HEK293 (cell line): ENCODE measurements at regions not wholly inside any gene's neighbourhood (a gene's known extent, or its start where the extent isn't known, plus 50 kb on each side); places are given as distances from the start of the nearest gene placed in this dataset.

Source experiments
- CTCF ChIA-PET: fragments of 350-600 bp; formaldehyde crosslinking; extraction: SDS; loops from one replicate; lab custom pipeline; 2021; ENCODE audit warnings: antibody characterized with exemption; lab: Yijun Ruan, JAX
- POLR2A ChIA-PET: fragments of 300-600 bp; formaldehyde crosslinking; extraction: SDS; loops from one replicate; lab custom pipeline; 2020; ENCODE audit warnings: antibody characterized with exemption, inconsistent platforms; lab: Yijun Ruan, JAX
- H3K27ac ChIP-seq: fragments of 200-500 bp; sonication (Bioruptor generic); 2 replicates; pipeline ENCODE4 v1.5.1; 2014; ENCODE audit warnings: low read depth, low read length, control low read depth, inconsistent platforms; ENCODE audit errors: extremely low read depth
- H3K36me3 ChIP-seq, 2 experiments: fragments of 200-500 bp in 1 of 2; sonication (Bioruptor generic) in 1 of 2; 1 replicate in 1 of 2; 2 replicates in 1 of 2; pipeline ENCODE4 v1.5.1; 2014 to 2017; ENCODE audit warnings: inconsistent platforms in 2 of 2, low read length in 2 of 2; ENCODE audit not compliant: control insufficient read depth in 2 of 2, insufficient read depth in 1 of 2
- H3K4me1 ChIP-seq: fragments of 200-500 bp; sonication (Bioruptor generic); 2 replicates; pipeline ENCODE4 v1.5.1; 2014; ENCODE audit warnings: mild to moderate bottlenecking, low read length, inconsistent platforms; ENCODE audit not compliant: control insufficient read depth, insufficient read depth
- H3K4me3 ChIP-seq: 2 replicates; pipeline ENCODE4 v1.5.1; 2011; ENCODE audit warnings: low read depth, mild to moderate bottlenecking, control low read depth, low read length, moderate library complexity
- H3K9me3 ChIP-seq: fragments of 200-500 bp; sonication (Bioruptor generic); 2 replicates; pipeline ENCODE4 v1.5.1; 2014; ENCODE audit warnings: low read depth, low read length, inconsistent platforms; ENCODE audit not compliant: control insufficient read depth, insufficient read depth
- ATF2 ChIP-seq: fragments of 450-650 bp; formaldehyde crosslinking; IDR thresholded peaks from 2 replicates; pipeline ENCODE4 v1.5.1; 2016; ENCODE audit warnings: missing biosample characterization, missing genetic modification characterization, low read depth
- GLI2 ChIP-seq: fragments of 450-650 bp; formaldehyde crosslinking; IDR thresholded peaks from 2 replicates; pipeline ENCODE4; 2017; ENCODE audit warnings: missing biosample characterization, missing genetic modification characterization, low read depth, borderline replicate concordance
- KLF8 ChIP-seq: fragments of 450-650 bp; formaldehyde crosslinking; IDR thresholded peaks from 2 replicates; pipeline ENCODE4 v1.5.1; 2016; ENCODE audit warnings: missing biosample characterization, missing genetic modification characterization
- REPIN1 ChIP-seq: fragments of 450-650 bp; formaldehyde crosslinking; IDR thresholded peaks from 2 replicates; pipeline ENCODE4 v1.5.1; 2017; ENCODE audit warnings: missing biosample characterization, missing genetic modification characterization, low read depth
- YY1 ChIP-seq: fragments of 450-650 bp; formaldehyde crosslinking; IDR thresholded peaks from 2 replicates; pipeline ENCODE4 v1.5.1; 2018; ENCODE audit warnings: missing biosample characterization, missing genetic modification characterization
- ZBTB7A ChIP-seq: fragments of 450-650 bp; formaldehyde crosslinking; IDR thresholded peaks from 2 replicates; pipeline ENCODE4 v1.5.1; 2016; ENCODE audit warnings: low read depth, missing biosample characterization, missing genetic modification characterization
- ZNF132 ChIP-seq: fragments of 450-650 bp; formaldehyde crosslinking; IDR thresholded peaks from 2 replicates; pipeline ENCODE4 v1.5.1; 2017; ENCODE audit warnings: missing biosample characterization, missing genetic modification characterization, borderline replicate concordance
- ZNF138 ChIP-seq: fragments of 450-650 bp; formaldehyde crosslinking; IDR thresholded peaks from 2 replicates; pipeline ENCODE4 v1.5.1; 2016; ENCODE audit warnings: missing biosample characterization, missing genetic modification characterization, borderline replicate concordance
- ZNF140 ChIP-seq: fragments of 450-650 bp; formaldehyde crosslinking; IDR thresholded peaks from 2 replicates; pipeline ENCODE4 v1.5.1; 2016; ENCODE audit warnings: missing biosample characterization, missing genetic modification characterization
- ZNF148 ChIP-seq: fragments of 450-650 bp; formaldehyde crosslinking; IDR thresholded peaks from 2 replicates; pipeline ENCODE4 v1.5.0; 2017; ENCODE audit warnings: missing biosample characterization, missing genetic modification characterization, borderline replicate concordance
- ZNF157 ChIP-seq: fragments of 450-650 bp; formaldehyde crosslinking; IDR thresholded peaks from 2 replicates; pipeline ENCODE4 v1.5.1; 2016; ENCODE audit warnings: missing biosample characterization, missing genetic modification characterization
- ZNF292 ChIP-seq: fragments of 450-650 bp; formaldehyde crosslinking; IDR thresholded peaks from 2 replicates; pipeline ENCODE4 v1.5.1; 2016; ENCODE audit warnings: low read depth, missing biosample characterization, missing genetic modification characterization, borderline replicate concordance
- ZNF341 ChIP-seq: fragments of 450-650 bp; formaldehyde crosslinking; IDR thresholded peaks from 2 replicates; pipeline ENCODE4; 2016; ENCODE audit warnings: low read depth, missing biosample characterization, missing genetic modification characterization
- ZNF350 ChIP-seq: fragments of 450-650 bp; formaldehyde crosslinking; IDR thresholded peaks from 2 replicates; pipeline ENCODE4 v1.5.0; 2017; ENCODE audit warnings: missing biosample characterization, mild to moderate bottlenecking, missing genetic modification characterization
- ZNF391 ChIP-seq: fragments of 450-650 bp; formaldehyde crosslinking; IDR thresholded peaks from 2 replicates; pipeline ENCODE4 v1.5.1; 2016; ENCODE audit warnings: low read depth, missing biosample characterization, missing genetic modification characterization, borderline replicate concordance
- ZNF423 ChIP-seq: fragments of 450-650 bp; formaldehyde crosslinking; IDR thresholded peaks from 2 replicates; pipeline ENCODE4 v1.5.1; 2016; ENCODE audit warnings: missing biosample characterization, missing genetic modification characterization
- ZNF48 ChIP-seq: fragments of 450-650 bp; formaldehyde crosslinking; IDR thresholded peaks from 2 replicates; pipeline ENCODE4 v1.5.1; 2016; ENCODE audit warnings: missing biosample characterization, missing genetic modification characterization
- ZNF544 ChIP-seq: fragments of 450-650 bp; formaldehyde crosslinking; IDR thresholded peaks from 2 replicates; pipeline ENCODE4 v1.5.0; 2017; ENCODE audit warnings: missing biosample characterization, missing genetic modification characterization
- ZNF548 ChIP-seq: fragments of 450-650 bp; formaldehyde crosslinking; IDR thresholded peaks from 2 replicates; pipeline ENCODE4 v1.5.1; 2016; ENCODE audit warnings: missing biosample characterization, missing genetic modification characterization
- ZNF623 ChIP-seq: fragments of 450-650 bp; formaldehyde crosslinking; IDR thresholded peaks from 2 replicates; pipeline ENCODE4 v1.5.1; 2016; ENCODE audit warnings: missing biosample characterization, missing genetic modification characterization
- ZNF626 ChIP-seq: fragments of 450-650 bp; sonication (Bioruptor Pico); formaldehyde crosslinking; IDR thresholded peaks from 2 replicates; pipeline ENCODE4 v1.5.1; 2018; ENCODE audit warnings: missing biosample characterization, missing genetic modification characterization, inconsistent platforms
- ZNF670 ChIP-seq: fragments of 450-650 bp; formaldehyde crosslinking; IDR thresholded peaks from 2 replicates; pipeline ENCODE4 v1.5.1; 2016; ENCODE audit warnings: missing biosample characterization, missing genetic modification characterization, low read depth
- ZNF701 ChIP-seq: fragments of 450-650 bp; formaldehyde crosslinking; IDR thresholded peaks from 2 replicates; pipeline ENCODE4 v1.5.1; 2016; ENCODE audit warnings: missing biosample characterization, missing genetic modification characterization
- TF ChIP-seq, protein P1 (sequence below): fragments of 450-650 bp; formaldehyde crosslinking; IDR thresholded peaks from 2 replicates; pipeline ENCODE4 v1.5.1; 2016; ENCODE audit warnings: missing biosample characterization, missing genetic modification characterization, borderline replicate concordance
- TF ChIP-seq, protein P2 (sequence below): fragments of 450-650 bp; formaldehyde crosslinking; IDR thresholded peaks from 2 replicates; pipeline ENCODE4 v1.5.1; 2017; ENCODE audit warnings: missing biosample characterization, missing genetic modification characterization
- TF ChIP-seq, protein P3 (sequence below): fragments of 450-650 bp; formaldehyde crosslinking; IDR thresholded peaks from 2 replicates; pipeline ENCODE4 v1.5.1; 2017; ENCODE audit warnings: missing biosample characterization, missing genetic modification characterization

DNA sequence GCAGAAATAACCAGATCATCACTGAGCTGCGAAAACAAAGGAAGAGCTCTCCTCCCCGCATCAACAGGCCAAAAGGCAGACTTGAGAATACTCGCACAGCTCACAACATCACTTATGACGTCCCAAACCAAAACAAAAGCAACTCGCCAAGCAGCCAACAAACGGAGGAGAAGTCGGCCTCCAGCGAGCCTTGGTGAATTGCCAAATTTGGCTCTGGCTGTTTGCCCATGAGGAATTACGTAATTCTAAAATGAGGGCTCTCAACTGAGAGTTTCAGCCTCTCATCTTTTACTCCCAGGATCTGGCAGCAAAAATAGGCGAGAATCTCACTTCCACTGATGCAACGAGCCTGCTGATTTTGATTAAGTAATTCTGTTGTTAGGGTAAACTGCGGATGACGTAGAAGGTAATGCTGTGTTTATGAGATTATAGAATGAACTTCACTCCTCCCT is 51.7 kb upstream of the SEMA6A start:
- CTCF ChIA-PET: no interaction called here
- no peak overlapping the region for H3K27ac ChIP-seq
- peaks cover 15% of the 10 kb centered on the region for H3K4me1 ChIP-seq
- no peaks in the 10 kb centered on the region for H3K36me3 ChIP-seq
- no peak overlapping the region for H3K4me3 ChIP-seq
- POLR2A ChIA-PET: interaction anchor here (1.7 kb wide), 1 partner anchor 10 kb away, joined by 4 read pairs; no protein-coding TSS in a partner anchor
- H3K9me3 ChIP-seq: no peaks in the 10 kb centered on the region
- TF ChIP-seq ZNF626 (tag by site-specific recombination) (no peak), ZNF140 (tag by site-specific recombination) (no peak), ZNF341 (peak; percentile 84), ZNF148 (tag by site-specific recombination) (no peak), ZNF391 (tag by site-specific recombination) (no peak), ZNF350 (tag by site-specific recombination) (no peak), REPIN1 (tag by site-specific recombination) (no peak), KLF8 (tag by site-specific recombination) (no peak), ZNF623 (tag by site-specific recombination) (no peak), ZNF292 (tag by site-specific recombination) (no peak), GLI2 (tag by site-specific recombination) (no peak), ATF2 (tag by site-specific recombination) (peak; percentile 98), ZNF423 (tag by site-specific recombination) (no peak), YY1 (tag by site-specific recombination) (no peak), ZNF132 (tag by site-specific recombination) (no peak), ZBTB7A (tag by site-specific recombination) (no peak), ZNF548 (tag by site-specific recombination) (no peak), ZNF157 (tag by site-specific recombination) (no peak), ZNF544 (no peak), ZNF701 (tag by site-specific recombination) (no peak), ZNF670 (no peak), ZNF138 (no peak), ZNF48 (tag by site-specific recombination) (no peak)
- TF ChIP-seq, protein P1, sequence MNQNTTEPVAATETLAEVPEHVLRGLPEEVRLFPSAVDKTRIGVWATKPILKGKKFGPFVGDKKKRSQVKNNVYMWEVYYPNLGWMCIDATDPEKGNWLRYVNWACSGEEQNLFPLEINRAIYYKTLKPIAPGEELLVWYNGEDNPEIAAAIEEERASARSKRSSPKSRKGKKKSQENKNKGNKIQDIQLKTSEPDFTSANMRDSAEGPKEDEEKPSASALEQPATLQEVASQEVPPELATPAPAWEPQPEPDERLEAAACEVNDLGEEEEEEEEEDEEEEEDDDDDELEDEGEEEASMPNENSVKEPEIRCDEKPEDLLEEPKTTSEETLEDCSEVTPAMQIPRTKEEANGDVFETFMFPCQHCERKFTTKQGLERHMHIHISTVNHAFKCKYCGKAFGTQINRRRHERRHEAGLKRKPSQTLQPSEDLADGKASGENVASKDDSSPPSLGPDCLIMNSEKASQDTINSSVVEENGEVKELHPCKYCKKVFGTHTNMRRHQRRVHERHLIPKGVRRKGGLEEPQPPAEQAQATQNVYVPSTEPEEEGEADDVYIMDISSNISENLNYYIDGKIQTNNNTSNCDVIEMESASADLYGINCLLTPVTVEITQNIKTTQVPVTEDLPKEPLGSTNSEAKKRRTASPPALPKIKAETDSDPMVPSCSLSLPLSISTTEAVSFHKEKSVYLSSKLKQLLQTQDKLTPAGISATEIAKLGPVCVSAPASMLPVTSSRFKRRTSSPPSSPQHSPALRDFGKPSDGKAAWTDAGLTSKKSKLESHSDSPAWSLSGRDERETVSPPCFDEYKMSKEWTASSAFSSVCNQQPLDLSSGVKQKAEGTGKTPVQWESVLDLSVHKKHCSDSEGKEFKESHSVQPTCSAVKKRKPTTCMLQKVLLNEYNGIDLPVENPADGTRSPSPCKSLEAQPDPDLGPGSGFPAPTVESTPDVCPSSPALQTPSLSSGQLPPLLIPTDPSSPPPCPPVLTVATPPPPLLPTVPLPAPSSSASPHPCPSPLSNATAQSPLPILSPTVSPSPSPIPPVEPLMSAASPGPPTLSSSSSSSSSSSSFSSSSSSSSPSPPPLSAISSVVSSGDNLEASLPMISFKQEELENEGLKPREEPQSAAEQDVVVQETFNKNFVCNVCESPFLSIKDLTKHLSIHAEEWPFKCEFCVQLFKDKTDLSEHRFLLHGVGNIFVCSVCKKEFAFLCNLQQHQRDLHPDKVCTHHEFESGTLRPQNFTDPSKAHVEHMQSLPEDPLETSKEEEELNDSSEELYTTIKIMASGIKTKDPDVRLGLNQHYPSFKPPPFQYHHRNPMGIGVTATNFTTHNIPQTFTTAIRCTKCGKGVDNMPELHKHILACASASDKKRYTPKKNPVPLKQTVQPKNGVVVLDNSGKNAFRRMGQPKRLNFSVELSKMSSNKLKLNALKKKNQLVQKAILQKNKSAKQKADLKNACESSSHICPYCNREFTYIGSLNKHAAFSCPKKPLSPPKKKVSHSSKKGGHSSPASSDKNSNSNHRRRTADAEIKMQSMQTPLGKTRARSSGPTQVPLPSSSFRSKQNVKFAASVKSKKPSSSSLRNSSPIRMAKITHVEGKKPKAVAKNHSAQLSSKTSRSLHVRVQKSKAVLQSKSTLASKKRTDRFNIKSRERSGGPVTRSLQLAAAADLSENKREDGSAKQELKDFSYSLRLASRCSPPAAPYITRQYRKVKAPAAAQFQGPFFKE (tag by site-specific recombination): no peak
- TF ChIP-seq, protein P2, sequence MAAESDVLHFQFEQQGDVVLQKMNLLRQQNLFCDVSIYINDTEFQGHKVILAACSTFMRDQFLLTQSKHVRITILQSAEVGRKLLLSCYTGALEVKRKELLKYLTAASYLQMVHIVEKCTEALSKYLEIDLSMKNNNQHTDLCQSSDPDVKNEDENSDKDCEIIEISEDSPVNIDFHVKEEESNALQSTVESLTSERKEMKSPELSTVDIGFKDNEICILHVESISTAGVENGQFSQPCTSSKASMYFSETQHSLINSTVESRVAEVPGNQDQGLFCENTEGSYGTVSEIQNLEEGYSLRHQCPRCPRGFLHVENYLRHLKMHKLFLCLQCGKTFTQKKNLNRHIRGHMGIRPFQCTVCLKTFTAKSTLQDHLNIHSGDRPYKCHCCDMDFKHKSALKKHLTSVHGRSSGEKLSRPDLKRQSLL (tag by site-specific recombination): no peak
- TF ChIP-seq, protein P3, sequence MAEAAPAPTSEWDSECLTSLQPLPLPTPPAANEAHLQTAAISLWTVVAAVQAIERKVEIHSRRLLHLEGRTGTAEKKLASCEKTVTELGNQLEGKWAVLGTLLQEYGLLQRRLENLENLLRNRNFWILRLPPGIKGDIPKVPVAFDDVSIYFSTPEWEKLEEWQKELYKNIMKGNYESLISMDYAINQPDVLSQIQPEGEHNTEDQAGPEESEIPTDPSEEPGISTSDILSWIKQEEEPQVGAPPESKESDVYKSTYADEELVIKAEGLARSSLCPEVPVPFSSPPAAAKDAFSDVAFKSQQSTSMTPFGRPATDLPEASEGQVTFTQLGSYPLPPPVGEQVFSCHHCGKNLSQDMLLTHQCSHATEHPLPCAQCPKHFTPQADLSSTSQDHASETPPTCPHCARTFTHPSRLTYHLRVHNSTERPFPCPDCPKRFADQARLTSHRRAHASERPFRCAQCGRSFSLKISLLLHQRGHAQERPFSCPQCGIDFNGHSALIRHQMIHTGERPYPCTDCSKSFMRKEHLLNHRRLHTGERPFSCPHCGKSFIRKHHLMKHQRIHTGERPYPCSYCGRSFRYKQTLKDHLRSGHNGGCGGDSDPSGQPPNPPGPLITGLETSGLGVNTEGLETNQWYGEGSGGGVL (tag by site-specific recombination): peak; percentile 51
